ENCODE measurements at regions not wholly inside any gene's neighbourhood (a gene's known extent, or its start where the extent isn't known, plus 50 kb on each side); places are given as distances from the start of the nearest gene placed in this dataset.

- FAIRE-seq (no peak), DNase-seq (ENCODE audit: low spot score) (no peak)
Observed at GRCh38 chr5:109532773-109533364, 123.1 kb upstream of the PJA2 start.

DNA sequence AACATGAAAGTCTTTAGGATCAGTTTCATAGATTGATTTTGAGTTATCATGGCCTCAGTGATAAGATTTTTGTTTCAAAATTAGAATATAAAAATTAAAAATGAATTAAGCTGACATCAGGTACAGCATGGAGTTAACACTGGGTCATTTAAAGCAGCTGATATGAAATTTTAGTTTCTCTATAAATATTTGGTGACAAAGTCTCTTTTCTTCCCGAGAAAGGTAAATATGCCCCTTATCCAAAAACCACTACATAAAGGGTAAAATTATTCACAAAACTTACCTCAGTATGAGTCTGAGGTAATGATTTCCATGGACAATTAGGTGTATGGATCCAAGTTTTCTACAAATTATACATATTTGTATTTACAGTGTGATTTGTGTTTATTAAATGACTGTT is 121.5 kb upstream of the PJA2 start:
- DNase-seq (ENCODE audit: low spot score) (no peak), FAIRE-seq (no peak)

DNA sequence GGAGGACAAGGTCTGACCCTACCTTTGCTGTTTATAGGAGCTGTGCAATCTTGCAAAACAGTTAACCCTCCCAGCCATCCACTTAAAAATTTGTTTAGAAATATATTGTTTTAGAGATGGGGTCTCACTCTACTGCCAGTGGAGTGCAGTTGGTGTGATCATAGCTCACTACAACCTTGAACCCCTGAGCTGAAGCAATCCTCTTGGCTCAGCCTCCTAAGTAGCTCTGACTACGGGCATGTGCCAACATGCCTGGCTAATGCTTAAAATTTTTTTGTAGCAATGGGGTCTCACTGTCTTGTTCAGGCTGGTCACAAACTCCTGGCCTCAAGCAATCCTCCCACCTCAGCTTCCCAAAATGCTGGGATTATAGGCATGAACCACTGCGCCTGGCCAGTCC is 120.2 kb upstream of the PJA2 start:
- FAIRE-seq, result no peak
- DNase-seq (ENCODE audit: low spot score), result no peak

- DNase-seq (ENCODE audit: low spot score) (no peak), FAIRE-seq (no peak)
Observed at GRCh38 chr5:109529520-109529919, 119.7 kb upstream of the PJA2 start.

GRCh38 chr5:109524555-109524954 is 114.8 kb upstream of the PJA2 start:
- DNase-seq (ENCODE audit: low spot score), result no peak
- no peak for FAIRE-seq

DNA sequence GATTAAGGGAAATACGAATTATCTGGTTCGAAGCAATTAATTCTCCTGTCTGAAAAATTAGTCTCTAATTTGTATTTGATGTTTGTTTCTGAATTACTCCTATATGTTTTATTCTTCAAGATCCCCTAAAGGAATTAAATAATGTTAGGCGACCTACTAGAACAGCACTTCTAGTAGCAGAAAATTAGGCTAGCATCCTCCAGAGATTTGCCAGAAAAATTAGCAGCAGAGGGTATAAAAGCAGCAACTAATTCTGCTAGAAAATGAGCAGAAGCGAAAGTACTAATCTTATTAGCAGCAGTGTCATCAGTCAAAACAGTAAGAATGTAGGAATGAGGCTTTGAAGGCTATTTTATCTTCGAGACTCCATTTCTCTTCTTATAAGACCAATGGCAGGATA is 114.3 kb upstream of the PJA2 start:
- FAIRE-seq (no peak), DNase-seq (ENCODE audit: low spot score) (no peak)

GRCh38 chr5:109522404-109522803 is 112.6 kb upstream of the PJA2 start:
- FAIRE-seq (no peak), DNase-seq (ENCODE audit: low spot score) (no peak)

- DNase-seq (ENCODE audit: low spot score) (no peak), FAIRE-seq (no peak)
Observed at GRCh38 chr5:109519416-109519815, 109.6 kb upstream of the PJA2 start.

DNA sequence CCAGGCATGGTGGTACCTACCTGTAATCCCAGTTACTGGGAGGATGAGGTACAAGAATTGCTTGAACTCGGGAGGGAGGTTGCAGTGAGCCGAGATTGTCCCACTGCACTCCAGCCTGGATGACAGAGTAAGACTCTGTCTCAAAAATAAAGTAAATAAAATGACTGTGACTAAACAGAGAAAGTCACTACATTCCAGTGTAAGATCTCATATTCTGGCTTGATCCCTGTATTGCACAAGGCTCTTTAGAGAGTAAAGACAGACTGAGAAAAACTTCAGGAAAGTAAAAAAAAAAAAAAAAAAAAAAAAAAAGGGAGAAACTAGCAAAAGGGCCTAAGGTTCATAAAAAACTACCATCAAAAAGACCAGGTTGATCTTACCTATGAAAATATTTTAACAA is 106.6 kb upstream of the PJA2 start:
- no peak for DNase-seq (ENCODE audit: low spot score)
- no peak for FAIRE-seq

DNA sequence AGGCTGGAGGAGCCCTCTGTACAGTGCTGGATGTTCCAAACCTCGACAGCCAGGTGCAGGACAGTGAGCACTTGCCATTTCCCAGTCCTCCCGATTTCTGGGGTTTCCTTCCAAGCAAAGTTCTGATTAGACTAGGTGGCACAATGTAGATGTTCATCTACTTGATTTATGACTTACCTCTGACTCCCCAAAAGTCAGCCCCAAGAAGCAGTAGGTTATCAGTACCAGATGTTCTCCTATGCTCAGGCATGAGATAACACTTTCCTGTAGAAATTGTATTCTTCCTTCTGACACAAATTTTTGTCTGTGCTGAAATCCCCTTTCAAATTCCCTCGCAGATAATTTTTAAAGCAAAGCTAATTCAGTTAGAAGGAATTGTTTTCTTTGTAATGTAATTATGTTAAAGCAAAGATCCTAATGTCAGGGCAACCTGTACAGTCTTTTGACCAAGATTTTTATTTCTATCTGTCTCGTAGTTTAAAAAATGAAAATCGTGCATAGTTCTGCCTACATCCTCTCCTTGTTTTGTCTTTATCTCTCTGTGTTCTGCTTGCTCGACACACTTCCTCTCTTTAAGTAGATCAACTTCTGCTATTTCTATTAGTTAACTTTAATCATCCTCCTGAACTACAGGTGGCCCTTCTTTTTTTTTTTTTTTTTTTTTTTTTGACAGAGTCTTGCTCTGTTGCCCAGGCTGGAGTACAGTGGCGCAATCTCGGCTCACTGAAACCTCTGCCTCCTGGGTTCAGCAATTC is 102.4 kb upstream of the PJA2 start:
- no peak for DNase-seq (ENCODE audit: low spot score)
- FAIRE-seq, result no peak

DNA sequence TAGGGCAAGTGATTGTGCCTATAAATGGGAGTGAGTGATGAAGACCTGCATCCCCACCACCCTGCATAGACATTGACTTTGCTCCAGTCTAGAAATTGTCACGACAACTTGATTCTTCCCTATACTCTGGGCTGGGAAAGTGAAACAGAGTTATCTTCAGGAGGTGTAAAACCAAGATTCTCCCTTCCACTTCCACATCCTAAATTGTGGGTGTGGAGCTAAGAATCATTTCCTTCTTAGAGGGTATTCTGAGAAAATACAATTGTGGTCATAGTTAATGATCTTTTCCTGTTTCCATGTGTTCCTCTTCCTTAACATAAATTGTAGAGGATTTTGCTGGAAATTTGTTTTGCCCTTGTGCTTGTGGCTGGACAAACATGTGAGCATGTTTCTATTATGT is 96.8 kb upstream of the PJA2 start:
- DNase-seq (ENCODE audit: low spot score), result no peak

GRCh38 chr5:109496112-109496511 is 86.3 kb upstream of the PJA2 start:
- DNase-seq (ENCODE audit: low spot score) (no peak), FAIRE-seq (no peak)

More for the DNA sequence above, 96.8 kb upstream of the PJA2 start:
- no peak for FAIRE-seq

DNA sequence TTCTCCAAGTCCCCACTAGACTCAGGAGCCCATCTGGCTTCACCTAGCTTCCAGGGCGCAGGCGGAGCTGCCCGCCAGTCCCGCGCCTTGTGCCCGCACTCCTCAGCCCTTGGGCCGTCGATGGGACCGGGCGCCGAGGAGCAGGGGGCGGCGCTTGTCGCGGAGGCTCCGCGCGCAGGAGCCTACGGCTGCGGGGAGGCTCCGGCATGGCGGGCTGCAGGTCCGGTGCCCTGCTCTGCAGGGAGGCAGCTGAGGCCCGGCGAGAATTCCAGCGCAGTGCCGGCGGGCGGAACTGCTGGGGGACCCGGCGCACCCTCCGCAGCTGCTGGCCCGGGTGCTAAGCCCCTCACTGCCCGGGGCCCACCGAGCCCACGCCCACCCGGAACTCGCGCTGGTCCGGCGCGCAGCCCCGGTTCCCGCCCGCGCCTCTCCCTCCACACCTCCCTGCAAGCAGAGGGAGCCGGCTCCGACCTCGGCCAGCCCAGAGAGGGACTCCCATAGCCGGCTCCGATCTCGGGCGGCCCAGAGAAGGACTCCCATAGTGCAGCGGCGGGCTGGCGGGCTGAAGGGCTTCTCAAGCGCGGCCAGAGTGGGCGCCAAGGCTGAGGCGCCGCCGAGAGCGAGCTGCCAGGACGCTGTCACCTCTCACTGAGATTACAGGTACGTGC is 78.1 kb upstream of the PJA2 start:
- DNase-seq (ENCODE audit: low spot score) (no peak), FAIRE-seq (no peak)

DNA sequence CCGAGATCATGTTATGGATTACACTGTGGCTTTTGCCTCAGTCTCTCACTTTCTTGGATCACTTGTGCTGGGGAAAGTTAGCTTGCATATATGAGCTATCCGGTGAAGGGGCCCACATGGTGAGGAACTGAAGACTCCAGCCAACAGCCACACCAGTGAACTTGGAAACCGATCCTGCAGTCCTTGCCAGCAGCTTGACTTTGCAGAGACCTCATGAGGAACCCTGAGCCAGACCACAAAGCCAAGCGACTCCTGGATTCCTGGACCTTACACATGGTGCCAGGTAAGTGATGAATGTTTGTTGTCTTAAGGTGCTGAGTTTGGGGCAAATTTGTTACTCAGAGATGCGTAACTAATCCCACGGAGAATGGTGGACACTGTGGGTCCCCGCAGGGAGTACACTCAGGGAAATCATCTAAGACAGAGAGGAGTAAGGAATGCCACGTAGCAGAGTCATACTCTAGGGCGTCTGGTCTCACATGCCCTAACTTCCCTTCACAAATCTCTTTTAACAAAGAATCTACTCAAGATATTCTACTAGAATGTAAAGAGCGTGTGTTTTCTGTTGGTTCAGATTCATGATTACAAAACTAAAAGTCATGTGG is 76.5 kb upstream of the PJA2 start:
- DNase-seq (ENCODE audit: low spot score) (no peak), FAIRE-seq (no peak)

- DNase-seq (ENCODE audit: low spot score) (no peak), FAIRE-seq (no peak)
Observed at GRCh38 chr5:109485030-109485429, 75.3 kb upstream of the PJA2 start.

GRCh38 chr5:109484597-109484996 is 74.8 kb upstream of the PJA2 start:
- no peak for DNase-seq (ENCODE audit: low spot score)
- FAIRE-seq, result no peak

DNA sequence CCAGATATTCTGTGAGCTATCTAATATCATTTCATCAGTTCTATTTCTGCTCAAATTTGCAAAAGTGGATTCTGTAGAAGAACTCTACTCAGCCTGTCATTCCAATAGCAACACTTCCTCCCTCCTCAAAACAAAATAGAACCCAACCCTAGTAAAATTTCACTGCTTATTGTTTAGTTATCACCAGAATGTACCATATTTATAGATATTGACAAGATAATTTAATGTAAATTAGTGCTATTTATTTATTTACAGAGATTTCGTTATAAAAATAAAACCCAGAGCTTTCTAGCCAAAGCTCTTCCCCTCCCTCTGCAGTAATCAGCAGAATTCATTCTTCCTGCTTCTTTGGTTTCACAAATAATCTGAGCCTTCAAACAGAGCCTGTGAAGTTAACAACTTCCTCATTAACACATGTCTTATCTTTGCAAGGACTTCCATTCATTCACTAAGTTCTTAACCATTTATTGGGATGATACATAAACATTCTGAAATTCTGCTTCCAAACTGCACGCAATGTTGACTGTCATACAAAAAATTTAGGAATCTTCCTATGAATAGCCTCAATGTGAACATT is 73.7 kb upstream of the PJA2 start:
- FAIRE-seq (no peak), DNase-seq (ENCODE audit: low spot score) (no peak)

GRCh38 chr5:109482748-109483147 is 73.0 kb upstream of the PJA2 start:
- no peak for FAIRE-seq
- no peak for DNase-seq (ENCODE audit: low spot score)

- FAIRE-seq, result peak; percentile 89
- DNase-seq (ENCODE audit: low spot score), result peak; percentile 31
Observed at GRCh38 chr5:109479260-109479860, 69.6 kb upstream of the PJA2 start.

GRCh38 chr5:109478830-109479229 is 69.1 kb upstream of the PJA2 start:
- no peak for DNase-seq (ENCODE audit: low spot score)

DNA sequence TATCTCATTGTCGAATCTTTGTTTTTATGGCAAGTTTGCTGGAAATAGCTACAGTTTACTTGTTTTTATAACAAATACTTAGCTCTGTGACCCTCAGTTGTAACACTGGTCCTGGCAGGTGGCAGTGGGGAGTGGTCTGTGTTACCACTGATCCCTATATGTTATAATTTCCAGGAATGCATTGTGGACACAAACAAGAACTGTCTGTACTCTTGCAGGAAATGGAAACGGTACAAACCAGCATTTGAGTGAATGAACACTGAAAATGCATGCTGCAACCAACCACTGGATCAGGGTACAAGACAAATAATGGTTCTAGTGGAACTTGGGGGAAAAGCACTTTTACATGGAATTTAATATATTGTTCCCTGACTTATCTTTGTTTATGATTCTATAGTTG is 66.5 kb upstream of the PJA2 start:
- no peak for FAIRE-seq
- DNase-seq (ENCODE audit: low spot score), result no peak

More at GRCh38 chr5:109478830-109479229, 69.1 kb upstream of the PJA2 start:
- no peak for FAIRE-seq
